HL-60 (cell line): ENCODE measurements at regions not wholly inside any gene's neighbourhood (a gene's known extent, or its start where the extent isn't known, plus 50 kb on each side); places are given as distances from the start of the nearest gene placed in this dataset.

ENCODE experiments used
- DNase-seq, 2 experiments: peaks; one replicate each; pipeline ENCODE4 v3.0.0-alpha.2; 2010 to 2020; ENCODE audit warnings: low read depth in 1 of 2, low spot score in 1 of 2
- H3K27ac ChIP-seq: fragments of 250-450 bp; sonication (Bioruptor Pico); replicated peaks from 2 replicates; pipeline ENCODE4 v1.5.1; 2020; ENCODE audit warnings: mild to moderate bottlenecking, moderate library complexity
- H3K27me3 ChIP-seq: fragments of 250-450 bp; sonication (Bioruptor Pico); 2 replicates; pipeline ENCODE4 v1.5.1; 2021; ENCODE audit warnings: mild to moderate bottlenecking, moderate library complexity; ENCODE audit not compliant: insufficient read depth, poor library complexity, severe bottlenecking
- H3K4me3 ChIP-seq: replicated peaks from 2 replicates; pipeline ENCODE4 v1.5.1; 2011; ENCODE audit warnings: mild to moderate bottlenecking, control low read depth, low read length; ENCODE audit not compliant: insufficient read depth
- GABPA ChIP-seq: IDR thresholded peaks from 2 replicates; pipeline ENCODE4 v1.6.1; 2012; ENCODE audit warnings: low read depth
- POLR2AphosphoS5 ChIP-seq: IDR thresholded peaks from 2 replicates; pipeline ENCODE4 v1.6.1; 2012; ENCODE audit warnings: low read depth
- REST ChIP-seq: IDR thresholded peaks from 2 replicates; pipeline ENCODE4 v1.6.1; 2012; ENCODE audit warnings: low read depth; ENCODE audit not compliant: insufficient replicate concordance
- SPI1 ChIP-seq: IDR thresholded peaks from 2 replicates; pipeline ENCODE4 v1.6.1; 2012; ENCODE audit warnings: low read depth, mild to moderate bottlenecking, borderline replicate concordance
- TF ChIP-seq, protein P1 (sequence below): IDR thresholded peaks from one replicate; pipeline ENCODE4 v1.5.1; 2011; ENCODE audit warnings: low read length, control low read depth, inconsistent platforms; ENCODE audit not compliant: insufficient read depth

- TF ChIP-seq SPI1 = no peak
- no peak for TF ChIP-seq REST
- TF ChIP-seq GABPA = no peak
- TF ChIP-seq, protein P1, sequence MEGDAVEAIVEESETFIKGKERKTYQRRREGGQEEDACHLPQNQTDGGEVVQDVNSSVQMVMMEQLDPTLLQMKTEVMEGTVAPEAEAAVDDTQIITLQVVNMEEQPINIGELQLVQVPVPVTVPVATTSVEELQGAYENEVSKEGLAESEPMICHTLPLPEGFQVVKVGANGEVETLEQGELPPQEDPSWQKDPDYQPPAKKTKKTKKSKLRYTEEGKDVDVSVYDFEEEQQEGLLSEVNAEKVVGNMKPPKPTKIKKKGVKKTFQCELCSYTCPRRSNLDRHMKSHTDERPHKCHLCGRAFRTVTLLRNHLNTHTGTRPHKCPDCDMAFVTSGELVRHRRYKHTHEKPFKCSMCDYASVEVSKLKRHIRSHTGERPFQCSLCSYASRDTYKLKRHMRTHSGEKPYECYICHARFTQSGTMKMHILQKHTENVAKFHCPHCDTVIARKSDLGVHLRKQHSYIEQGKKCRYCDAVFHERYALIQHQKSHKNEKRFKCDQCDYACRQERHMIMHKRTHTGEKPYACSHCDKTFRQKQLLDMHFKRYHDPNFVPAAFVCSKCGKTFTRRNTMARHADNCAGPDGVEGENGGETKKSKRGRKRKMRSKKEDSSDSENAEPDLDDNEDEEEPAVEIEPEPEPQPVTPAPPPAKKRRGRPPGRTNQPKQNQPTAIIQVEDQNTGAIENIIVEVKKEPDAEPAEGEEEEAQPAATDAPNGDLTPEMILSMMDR = no peak
- TF ChIP-seq POLR2AphosphoS5 = no peak
- no peak overlapping the region for H3K27ac ChIP-seq
- no peak for DNase-seq
Observed at GRCh38 chr2:82254728-82255127, 1950.2 kb upstream of the LRRTM1 start.

DNA sequence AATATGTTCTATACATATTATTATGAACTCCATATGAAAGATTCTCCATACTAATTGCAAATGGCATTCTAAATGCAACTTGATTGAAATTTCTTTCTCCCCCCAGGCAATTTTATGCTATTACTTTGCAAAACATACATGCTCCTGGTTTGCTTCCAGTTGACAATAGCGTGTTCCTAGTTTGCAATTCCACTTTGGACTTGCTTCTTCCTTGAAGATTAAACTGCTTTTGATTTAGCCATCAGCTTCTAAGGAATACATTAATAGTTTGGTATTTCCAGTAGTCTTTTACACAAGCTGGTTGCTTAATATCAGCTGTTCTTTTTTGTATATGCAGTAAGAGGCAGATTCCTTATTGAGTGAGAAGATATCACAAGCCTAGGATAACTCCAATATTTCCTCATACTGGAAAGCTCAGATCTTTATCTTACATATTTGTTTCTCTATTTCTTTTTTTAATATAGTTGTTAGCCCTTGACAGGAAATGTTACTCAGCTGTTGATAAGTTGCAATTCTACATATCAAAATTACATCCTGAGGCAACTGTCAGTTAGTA lies 1941.7 kb upstream of the LRRTM1 start:
- Histone ChIP-seq H3K27ac (no peak overlapping the region), H3K4me3 (no peak overlapping the region), H3K27me3 (no peaks in the 10 kb centered on the region)
- TF ChIP-seq POLR2AphosphoS5 (no peak), SPI1 (no peak), REST (no peak), GABPA (no peak)
- TF ChIP-seq, protein P1 = no peak
- DNase-seq = no peak

More at GRCh38 chr2:82254728-82255127, 1950.2 kb upstream of the LRRTM1 start:
- no peaks in the 10 kb centered on the region for H3K27me3 ChIP-seq
- H3K4me3 ChIP-seq = no peak overlapping the region

DNA sequence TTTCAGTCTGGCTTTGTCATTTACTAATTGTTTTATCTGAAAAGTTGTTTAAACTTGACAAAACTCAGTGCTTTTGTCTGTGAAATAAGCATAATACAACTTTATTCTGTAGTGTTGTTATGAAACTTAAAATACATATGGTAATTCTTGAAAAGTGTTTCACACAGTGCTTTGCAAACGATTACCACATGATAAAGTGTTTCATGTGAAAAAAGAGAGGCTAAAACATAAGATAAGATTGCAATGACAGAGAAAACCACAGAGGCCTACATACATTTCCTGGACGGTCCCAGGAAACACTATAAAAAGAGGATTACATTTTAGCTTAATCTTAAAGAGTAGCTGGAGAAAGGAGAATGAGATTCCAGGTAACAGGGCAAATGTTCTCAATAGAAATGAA lies 1934.6 kb upstream of the LRRTM1 start:
- TF ChIP-seq, protein P1 = no peak
- H3K27me3 ChIP-seq = no peaks in the 10 kb centered on the region
- DNase-seq = no peak
- no peak overlapping the region for H3K4me3 ChIP-seq
- H3K27ac ChIP-seq = no peak overlapping the region

DNA sequence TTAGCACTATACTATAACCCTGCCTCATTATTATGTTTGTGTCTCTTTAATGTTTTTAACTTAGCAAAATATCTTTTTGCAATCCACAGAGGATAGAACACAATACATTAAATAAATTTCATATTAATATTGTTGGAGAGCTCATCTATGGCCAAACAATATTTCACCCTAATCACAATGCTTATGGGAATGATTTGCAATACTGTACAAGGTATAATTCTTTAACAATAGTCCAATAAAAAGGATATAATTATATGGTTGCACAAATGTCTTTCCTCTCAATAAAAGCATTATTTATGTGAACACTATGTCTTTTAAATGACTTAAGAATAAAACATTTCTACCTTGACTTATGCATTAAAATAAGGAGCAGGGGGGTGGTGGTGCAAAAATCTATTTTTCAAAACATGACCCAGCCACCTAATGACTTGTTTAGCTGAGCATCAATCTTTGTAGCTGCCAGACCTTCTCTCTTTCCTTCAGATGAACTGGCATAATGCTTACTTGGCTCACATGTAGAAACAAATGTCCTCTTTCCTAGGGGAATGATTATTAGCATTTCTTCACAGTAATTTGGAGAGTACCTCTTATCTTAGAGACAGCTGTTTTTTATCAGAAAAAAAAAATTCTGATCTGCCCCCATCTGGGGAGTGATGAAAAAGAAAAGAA lies 1933.6 kb upstream of the LRRTM1 start:
- Histone ChIP-seq H3K27ac (no peak overlapping the region), H3K27me3 (no peaks in the 10 kb centered on the region), H3K4me3 (no peak overlapping the region)
- no peak for TF ChIP-seq POLR2AphosphoS5
- DNase-seq = no peak
